Fibroblast of lung (primary cell): ENCODE measurements at regions not wholly inside any gene's neighbourhood (a gene's known extent, or its start where the extent isn't known, plus 50 kb on each side); places are given as distances from the start of the nearest gene placed in this dataset.

Source experiments
- DNase-seq, 2 donors: peaks; one replicate each; pipeline versions ENCODE4 v3.0.0 to v3.0.0-alpha.2; 2010; ENCODE audit warnings: low read depth in 2 of 2
- H2AFZ ChIP-seq: 2 replicates; pipeline ENCODE4 v1.5.1; 2012; ENCODE audit warnings: low read length, control low read depth, inconsistent platforms
- H3K27ac ChIP-seq: 2 replicates; pipeline ENCODE4 v1.5.1; 2011; ENCODE audit warnings: low read length, control low read depth; ENCODE audit not compliant: insufficient read depth
- H3K27me3 ChIP-seq: 2 replicates; pipeline ENCODE4 v1.5.1; 2011; ENCODE audit warnings: mild to moderate bottlenecking, low read length; ENCODE audit not compliant: control insufficient read depth, insufficient read depth
- H3K36me3 ChIP-seq: 2 replicates; pipeline ENCODE4 v1.5.1; 2011; ENCODE audit warnings: low read length; ENCODE audit not compliant: control insufficient read depth, insufficient read depth
- H3K4me1 ChIP-seq: 2 replicates; pipeline ENCODE4 v1.5.1; 2011; ENCODE audit warnings: low read length; ENCODE audit not compliant: control insufficient read depth, insufficient read depth; ENCODE audit errors: extremely low read depth
- H3K4me2 ChIP-seq: 2 replicates; pipeline ENCODE4 v1.5.1; 2011; ENCODE audit warnings: low read length, control low read depth; ENCODE audit not compliant: insufficient read depth; ENCODE audit errors: extremely low read depth
- H3K4me3 ChIP-seq, 4 experiments: fragments of 200-600 bp in 1 of 4; sonication (generic) in 1 of 4; replicated peaks in 1 of 4; 2 replicates each; pipeline ENCODE4 v1.5.1; 2011 to 2016; ENCODE audit warnings: low read length in 4 of 4, low read depth in 3 of 4, mild to moderate bottlenecking in 3 of 4, control low read depth in 2 of 4, inconsistent platforms in 1 of 4, mixed read lengths in 1 of 4; ENCODE audit not compliant: insufficient read depth in 1 of 4; ENCODE audit errors: control extremely low read depth in 1 of 4
- H3K79me2 ChIP-seq: 2 replicates; pipeline ENCODE4 v1.5.1; 2012; ENCODE audit warnings: mild to moderate bottlenecking, low read length, inconsistent platforms; ENCODE audit not compliant: control insufficient read depth, insufficient read depth
- H3K9ac ChIP-seq: 2 replicates; pipeline ENCODE4 v1.5.1; 2011; ENCODE audit warnings: mild to moderate bottlenecking, low read length, control low read depth; ENCODE audit not compliant: insufficient read depth
- H3K9me3 ChIP-seq: 2 replicates; pipeline ENCODE4 v1.5.1; 2012; ENCODE audit warnings: low read depth, low read length; ENCODE audit not compliant: control insufficient read depth, insufficient read depth
- H4K20me1 ChIP-seq: 2 replicates; pipeline ENCODE4 v1.5.1; 2011; ENCODE audit warnings: low read length; ENCODE audit not compliant: control insufficient read depth, insufficient read depth; ENCODE audit errors: extremely low read depth
- EZH2 ChIP-seq: IDR thresholded peaks from 2 replicates; pipeline ENCODE4 v1.5.1; 2012; ENCODE audit warnings: low read length, control low read depth, mild to moderate bottlenecking; ENCODE audit errors: missing control alignments
- TF ChIP-seq, protein P1 (sequence below), 2 donors: IDR thresholded peaks in 1 of 2; conservative IDR thresholded peaks in 1 of 2; 1 replicate in 1 of 2; 2 replicates in 1 of 2; pipeline ENCODE4 v1.5.1; 2011 to 2012; ENCODE audit warnings: low read length in 2 of 2, control low read depth in 1 of 2, inconsistent platforms in 1 of 2, low read depth in 1 of 2, mild to moderate bottlenecking in 1 of 2

DNA sequence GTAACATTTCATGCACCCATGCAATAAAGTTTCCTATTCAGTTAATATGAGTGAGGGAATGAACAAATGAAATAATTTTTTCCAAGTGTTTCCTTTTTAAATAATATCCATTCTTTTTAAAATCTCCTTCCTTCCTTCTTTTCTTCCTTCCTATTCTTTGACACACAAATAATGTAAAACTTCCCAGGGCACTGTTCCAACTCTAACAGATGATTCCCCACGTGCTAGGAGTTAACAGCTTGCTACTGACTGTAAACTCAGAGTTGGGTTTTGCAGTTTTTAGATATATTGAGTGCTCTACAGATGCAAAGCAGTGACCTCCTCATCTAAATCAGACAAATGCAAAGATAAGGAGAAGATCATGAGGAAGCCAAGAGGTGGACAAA, 54.0 kb upstream of the POU2F1 start:
- no peak for DNase-seq
- Histone ChIP-seq H3K79me2 (no peaks in the 10 kb centered on the region), H4K20me1 (no peaks in the 10 kb centered on the region), H2AFZ (no peak overlapping the region), H3K27me3 (no peaks in the 10 kb centered on the region), H3K9ac (no peak overlapping the region), H3K36me3 (no peaks in the 10 kb centered on the region), H3K9me3 (no peaks in the 10 kb centered on the region), H3K27ac (no peak overlapping the region), H3K4me1 (no peaks in the 10 kb centered on the region), H3K4me3 (no peak overlapping the region), H3K4me2 (no peak overlapping the region)
- TF ChIP-seq, protein P1, sequence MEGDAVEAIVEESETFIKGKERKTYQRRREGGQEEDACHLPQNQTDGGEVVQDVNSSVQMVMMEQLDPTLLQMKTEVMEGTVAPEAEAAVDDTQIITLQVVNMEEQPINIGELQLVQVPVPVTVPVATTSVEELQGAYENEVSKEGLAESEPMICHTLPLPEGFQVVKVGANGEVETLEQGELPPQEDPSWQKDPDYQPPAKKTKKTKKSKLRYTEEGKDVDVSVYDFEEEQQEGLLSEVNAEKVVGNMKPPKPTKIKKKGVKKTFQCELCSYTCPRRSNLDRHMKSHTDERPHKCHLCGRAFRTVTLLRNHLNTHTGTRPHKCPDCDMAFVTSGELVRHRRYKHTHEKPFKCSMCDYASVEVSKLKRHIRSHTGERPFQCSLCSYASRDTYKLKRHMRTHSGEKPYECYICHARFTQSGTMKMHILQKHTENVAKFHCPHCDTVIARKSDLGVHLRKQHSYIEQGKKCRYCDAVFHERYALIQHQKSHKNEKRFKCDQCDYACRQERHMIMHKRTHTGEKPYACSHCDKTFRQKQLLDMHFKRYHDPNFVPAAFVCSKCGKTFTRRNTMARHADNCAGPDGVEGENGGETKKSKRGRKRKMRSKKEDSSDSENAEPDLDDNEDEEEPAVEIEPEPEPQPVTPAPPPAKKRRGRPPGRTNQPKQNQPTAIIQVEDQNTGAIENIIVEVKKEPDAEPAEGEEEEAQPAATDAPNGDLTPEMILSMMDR (conservative IDR thresholded peaks at IDR 0.05 in 1 of 2, IDR thresholded peaks at IDR 0.05 in 1 of 2; ENCODE audit: low read depth in 1 of 2, low read length in 2 of 2) = no peak
- TF ChIP-seq EZH2 = no peak

- Histone ChIP-seq H3K9me3 (no peaks in the 10 kb centered on the region), H3K4me3 (no peak overlapping the region), H3K36me3 (no peaks in the 10 kb centered on the region), H3K27me3 (no peaks in the 10 kb centered on the region), H3K9ac (no peak overlapping the region), H3K27ac (no peak overlapping the region), H2AFZ (no peak overlapping the region), H3K4me1 (no peaks in the 10 kb centered on the region), H4K20me1 (no peaks in the 10 kb centered on the region), H3K79me2 (no peaks in the 10 kb centered on the region), H3K4me2 (no peak overlapping the region)
- TF ChIP-seq, protein P1 (conservative IDR thresholded peaks at IDR 0.05 in 1 of 2, IDR thresholded peaks at IDR 0.05 in 1 of 2; ENCODE audit: low read depth in 1 of 2, low read length in 2 of 2) = no peak
- TF ChIP-seq EZH2 = no peak
- DNase-seq = no peak
These were observed 52.3 kb upstream of the POU2F1 start for GRCh38 chr1:167168424-167168823.

DNA sequence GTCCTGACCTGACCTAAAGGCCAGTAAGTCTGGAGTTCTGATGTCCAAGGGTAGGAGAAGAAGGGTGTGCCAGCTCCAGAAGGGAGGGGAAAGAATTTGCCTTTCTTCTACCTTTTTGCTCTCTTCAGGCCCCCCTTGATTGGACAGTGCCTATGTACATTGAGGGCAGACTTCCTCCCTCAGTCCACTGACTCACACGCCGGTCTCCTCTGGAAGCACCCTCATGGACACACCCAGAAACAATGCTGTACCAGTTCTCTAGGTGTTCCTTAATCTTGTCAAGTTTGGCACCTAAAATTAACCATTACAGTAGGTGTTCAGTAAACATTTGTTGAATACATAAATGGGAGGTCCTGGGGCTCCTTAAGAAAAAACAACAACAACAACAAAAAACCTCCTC, 51.0 kb upstream of the POU2F1 start:
- Histone ChIP-seq H3K27me3 (no peaks in the 10 kb centered on the region), H2AFZ (no peak overlapping the region), H3K9ac (no peak overlapping the region), H3K36me3 (no peaks in the 10 kb centered on the region), H4K20me1 (no peaks in the 10 kb centered on the region), H3K79me2 (no peaks in the 10 kb centered on the region), H3K4me2 (no peak overlapping the region), H3K4me3 (no peak overlapping the region), H3K4me1 (no peaks in the 10 kb centered on the region), H3K9me3 (no peaks in the 10 kb centered on the region), H3K27ac (no peak overlapping the region)
- no peak for DNase-seq
- TF ChIP-seq, protein P1 (conservative IDR thresholded peaks at IDR 0.05 in 1 of 2, IDR thresholded peaks at IDR 0.05 in 1 of 2; ENCODE audit: low read depth in 1 of 2, low read length in 2 of 2) = no peak
